H1 (cell line): ENCODE measurements at regions not wholly inside any gene's neighbourhood (a gene's known extent, or its start where the extent isn't known, plus 50 kb on each side); places are given as distances from the start of the nearest gene placed in this dataset.

Experiments used
- CTCF ChIA-PET: fragments of 300-600 bp; sonication (Branson Sonifier 250); formaldehyde crosslinking; loops from one replicate; lab custom pipeline; 2021; ENCODE audit not compliant: partially characterized antibody; lab: Charles Lee
- POLR2A ChIA-PET: fragments of 300-600 bp; sonication (Branson Sonifier 250); formaldehyde crosslinking; loops from one replicate; lab custom pipeline; 2021; ENCODE audit warnings: inconsistent platforms; ENCODE audit not compliant: partially characterized antibody; lab: Charles Lee
- DNase-seq, 2 experiments: peaks; one replicate each; pipeline versions ENCODE4 v3.0.0 to v3.0.0-alpha.2; 2010 to 2022; ENCODE audit warnings: low spot score in 2 of 2, low read depth in 1 of 2, mixed read lengths in 1 of 2
- FAIRE-seq: peaks from 2 replicates; lab custom pipeline; 2011; peaks lifted over from hg19 to GRCh38; lab: Jason Lieb, UNC
- H2AFZ ChIP-seq: 2 replicates; pipeline ENCODE4 v1.8.1; 2012; ENCODE audit warnings: low read length, inconsistent platforms
- H2AK5ac ChIP-seq: 2 replicates; pipeline ENCODE4 v1.6.1; 2013; ENCODE audit warnings: low read depth, low read length
- H2BK120ac ChIP-seq: replicated peaks from 2 replicates; pipeline ENCODE3; 2013; ENCODE audit warnings: low read depth, low read length, inconsistent platforms
- H2BK12ac ChIP-seq: 2 replicates; pipeline ENCODE4 v1.6.1; 2013; ENCODE audit warnings: low read depth, low read length
- H2BK15ac ChIP-seq: 2 replicates; pipeline ENCODE4 v1.6.1; 2013; ENCODE audit warnings: low read length
- H2BK20ac ChIP-seq: 2 replicates; pipeline ENCODE4 v1.6.1; 2013; ENCODE audit warnings: low read length
- H2BK5ac ChIP-seq: 2 replicates; pipeline ENCODE4 v1.6.1; 2013; ENCODE audit warnings: low read depth, low read length
- H3K14ac ChIP-seq: 2 replicates; pipeline ENCODE4 v1.6.1; 2013; ENCODE audit warnings: inconsistent platforms; ENCODE audit not compliant: insufficient read length
- H3K18ac ChIP-seq: 2 replicates; pipeline ENCODE4 v1.6.1; 2013; ENCODE audit warnings: low read length; ENCODE audit errors: extremely low read depth
- H3K23ac ChIP-seq: 2 replicates; pipeline ENCODE4 v1.6.1; 2013; ENCODE audit warnings: inconsistent platforms; ENCODE audit not compliant: insufficient read length
- H3K23me2 ChIP-seq: 2 replicates; pipeline ENCODE4 v1.6.1; 2013; ENCODE audit warnings: low read depth, low read length
- H3K27ac ChIP-seq: 2 replicates; pipeline ENCODE4 v1.6.1; 2011; ENCODE audit warnings: low read depth, low read length, inconsistent platforms
- H3K27me3 ChIP-seq, 4 experiments: replicated peaks in 1 of 4; 1 replicate in 1 of 4; 2 replicates in 3 of 4; pipeline versions ENCODE4 v1.6.1 to v1.8.1; 2011 to 2013; ENCODE audit warnings: low read length in 3 of 4, mild to moderate bottlenecking in 3 of 4, inconsistent platforms in 2 of 4, mixed read lengths in 2 of 4, moderate library complexity in 1 of 4; ENCODE audit not compliant: control insufficient read depth in 3 of 4, insufficient read depth in 3 of 4; ENCODE audit errors: extremely low read depth in 1 of 4
- H3K36me3 ChIP-seq, 4 experiments: 2 replicates each; pipeline versions ENCODE4 v1.6.1 to v1.8.1; 2011 to 2013; ENCODE audit warnings: mild to moderate bottlenecking in 4 of 4, low read length in 3 of 4, moderate library complexity in 2 of 4, control low read depth in 1 of 4, inconsistent platforms in 1 of 4; ENCODE audit not compliant: insufficient read depth in 4 of 4, control insufficient read depth in 2 of 4
- H3K4ac ChIP-seq: replicated peaks from 2 replicates; pipeline ENCODE3; 2013; ENCODE audit warnings: low read length, low read depth, mixed read lengths, inconsistent platforms; ENCODE audit not compliant: insufficient read length
- H3K4me1 ChIP-seq, 4 experiments: replicated peaks in 1 of 4; 1 replicate in 1 of 4; 2 replicates in 3 of 4; pipeline versions ENCODE4 v1.6.1 to v1.8.1; 2011 to 2013; ENCODE audit warnings: low read length in 3 of 4, inconsistent platforms in 2 of 4, mixed read lengths in 1 of 4; ENCODE audit not compliant: insufficient read depth in 4 of 4, control insufficient read depth in 3 of 4
- H3K4me2 ChIP-seq, 2 experiments: 2 replicates each; pipeline versions ENCODE4 v1.6.1 to v1.8.1; 2011 to 2013; ENCODE audit warnings: low read depth in 2 of 2, low read length in 2 of 2, control low read depth in 1 of 2, inconsistent platforms in 1 of 2, mild to moderate bottlenecking in 1 of 2; ENCODE audit not compliant: insufficient read depth in 1 of 2
- H3K4me3 ChIP-seq, 4 experiments: fragments of 200-600, 300-600 bp in 1 of 4; sonication (generic), shearing (Covaris generic), sonication (Bioruptor Twin) in 1 of 4; 2 replicates each; pipeline versions ENCODE4 v1.5.1 to v1.8.1; 2011 to 2016; ENCODE audit warnings: low read length in 4 of 4, low read depth in 3 of 4, control low read depth in 2 of 4, inconsistent platforms in 2 of 4, mild to moderate bottlenecking in 2 of 4, mixed read lengths in 1 of 4, moderate library complexity in 1 of 4; ENCODE audit not compliant: insufficient read depth in 2 of 4; ENCODE audit errors: extremely low read depth in 1 of 4
- H3K56ac ChIP-seq: replicated peaks from 2 replicates; pipeline ENCODE3; 2013; ENCODE audit warnings: low read depth, mild to moderate bottlenecking, mixed read lengths, low read length, inconsistent platforms; ENCODE audit not compliant: insufficient read length
- H3K79me1 ChIP-seq: 2 replicates; pipeline ENCODE4 v1.6.1; 2013; ENCODE audit warnings: low read depth, low read length, control low read depth
- H3K79me2 ChIP-seq, 2 experiments: 2 replicates each; pipeline versions ENCODE4 v1.6.1 to v1.8.1; 2012 to 2013; ENCODE audit warnings: low read length in 2 of 2, mild to moderate bottlenecking in 2 of 2, inconsistent platforms in 1 of 2; ENCODE audit not compliant: insufficient read depth in 2 of 2, control insufficient read depth in 1 of 2
- H3K9ac ChIP-seq, 4 experiments: replicated peaks in 1 of 4; 1 replicate in 1 of 4; 2 replicates in 3 of 4; pipeline versions ENCODE4 v1.6.1 to v1.8.1; 2011 to 2013; ENCODE audit warnings: low read depth in 3 of 4, low read length in 3 of 4, control low read depth in 2 of 4, mild to moderate bottlenecking in 2 of 4, moderate library complexity in 2 of 4, inconsistent platforms in 1 of 4; ENCODE audit errors: extremely low read depth in 1 of 4
- H3K9me3 ChIP-seq, 2 experiments: 2 replicates each; pipeline versions ENCODE4 v1.6.1 to v1.8.1; 2012 to 2013; ENCODE audit warnings: mild to moderate bottlenecking in 2 of 2, moderate library complexity in 2 of 2, control low read depth in 1 of 2, inconsistent platforms in 1 of 2, low read depth in 1 of 2, low read length in 1 of 2, mixed read lengths in 1 of 2; ENCODE audit not compliant: insufficient read depth in 2 of 2
- H4K20me1 ChIP-seq, 2 experiments: replicated peaks in 1 of 2; 2 replicates each; pipeline versions ENCODE3 to v1.8.1; 2011 to 2013; ENCODE audit warnings: inconsistent platforms in 2 of 2, low read length in 2 of 2, mild to moderate bottlenecking in 1 of 2; ENCODE audit not compliant: insufficient read depth in 2 of 2, control insufficient read depth in 1 of 2
- H4K5ac ChIP-seq: 2 replicates; pipeline ENCODE4 v1.6.1; 2013; ENCODE audit warnings: low read length, low read depth, mixed read lengths, inconsistent platforms; ENCODE audit not compliant: insufficient read length
- H4K8ac ChIP-seq: 2 replicates; pipeline ENCODE4 v1.8.0; 2013; ENCODE audit warnings: mild to moderate bottlenecking, moderate library complexity, low read length, inconsistent platforms; ENCODE audit not compliant: insufficient read depth; ENCODE audit errors: extremely low read depth
- H4K91ac ChIP-seq: replicated peaks from 2 replicates; pipeline ENCODE3; 2013; ENCODE audit warnings: low read length, mixed read lengths, inconsistent platforms; ENCODE audit not compliant: insufficient read length
- NANOG ChIP-seq: IDR thresholded peaks from 2 replicates; pipeline ENCODE4 v1.6.1; 2011; ENCODE audit warnings: low read length, low read depth, mild to moderate bottlenecking, inconsistent platforms; ENCODE audit not compliant: insufficient read depth, poor library complexity, severe bottlenecking
- RAD21 ChIP-seq, 2 experiments: IDR thresholded peaks in 1 of 2; conservative IDR thresholded peaks in 1 of 2; 2 replicates each; pipeline ENCODE4 v1.6.1; 2011; ENCODE audit warnings: low read depth in 2 of 2, low read length in 2 of 2, improper control_type of control experiment in 1 of 2, inconsistent platforms in 1 of 2, mild to moderate bottlenecking in 1 of 2, moderate library complexity in 1 of 2
- SIX5 ChIP-seq: IDR thresholded peaks from 2 replicates; pipeline ENCODE4 v1.6.1; 2011; ENCODE audit warnings: mild to moderate bottlenecking, low read depth, low read length
- SP4 ChIP-seq: IDR thresholded peaks from 2 replicates; pipeline ENCODE4 v1.6.1; 2012; ENCODE audit warnings: low read length, inconsistent platforms
- TAF7 ChIP-seq: optimal IDR thresholded peaks from 2 replicates; pipeline ENCODE3; 2011; ENCODE audit warnings: low read depth, mild to moderate bottlenecking, inconsistent platforms, low read length, moderate library complexity, borderline replicate concordance

DNA sequence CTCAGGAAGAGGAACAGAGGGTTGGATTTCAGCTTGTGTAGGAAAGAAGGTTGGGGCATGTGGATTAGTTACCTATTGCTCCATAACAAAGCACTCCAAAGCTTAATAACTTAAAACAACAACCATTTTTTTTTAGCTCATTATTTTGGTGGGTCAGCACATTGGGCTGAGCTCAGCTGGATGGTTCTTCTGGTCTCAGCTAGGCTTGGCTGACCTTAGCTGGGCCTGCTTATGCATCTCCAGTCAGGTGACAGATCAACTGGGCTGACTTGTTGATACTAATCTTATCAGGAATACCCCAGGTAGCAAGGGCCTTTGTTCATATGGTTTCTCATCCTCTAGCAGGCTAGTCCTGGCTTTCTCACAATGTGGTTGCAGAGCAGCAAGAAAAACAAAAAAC is 106.4 kb downstream of the C11orf91 start:
- DNase-seq (no peak), FAIRE-seq (no peak)
- Histone ChIP-seq H3K56ac (no peak overlapping the region), H3K9ac (no peak overlapping the region), H3K79me1 (no peaks in the 10 kb centered on the region), H3K4me1 (peaks cover 0 to 3% (median 1%) of the 10 kb centered on the region in 4 experiments; a peak in 2 of 7 replicates), H2BK12ac (no peak overlapping the region), H4K5ac (no peak overlapping the region), H2BK120ac (no peak overlapping the region), H3K79me2 (no peaks in the 10 kb centered on the region), H3K4me3 (no peak overlapping the region), H2BK15ac (no peak overlapping the region), H2AFZ (no peak overlapping the region), H3K18ac (no peak overlapping the region), H4K8ac (no peak overlapping the region), H3K36me3 (no peaks in the 10 kb centered on the region; a peak in 1 of 8 replicates), H4K20me1 (no peaks in the 10 kb centered on the region), H2AK5ac (no peak overlapping the region), H3K27me3 (no peaks in the 10 kb centered on the region), H4K91ac (no peak overlapping the region), H3K27ac (no peak overlapping the region), H3K4ac (no peak overlapping the region), H3K14ac (no peak overlapping the region), H2BK5ac (no peak overlapping the region), H3K9me3 (peaks cover 4 to 9% of the 10 kb centered on the region in 2 experiments; a peak in 3 of 4 replicates), H3K4me2 (no peak overlapping the region), H2BK20ac (no peak overlapping the region), H3K23me2 (peaks cover 2% of the 10 kb centered on the region), H3K23ac (no peak overlapping the region)
- POLR2A ChIA-PET: no interaction called here
- CTCF ChIA-PET: interaction anchor here (0.9 kb wide), 1 partner anchor 17 kb away, joined by 5 read pairs; no protein-coding TSS in a partner anchor
- TF ChIP-seq SIX5: no peak
- no peak for TF ChIP-seq RAD21 (IDR thresholded peaks at IDR 0.05 in 1 of 2, conservative IDR thresholded peaks at IDR 0.05 in 1 of 2; ENCODE audit: low read depth in 2 of 2, low read length in 2 of 2)
- no peak for TF ChIP-seq NANOG
- TF ChIP-seq SP4: no peak
- no peak for TF ChIP-seq TAF7
